Heart left ventricle (tissue), 16 donors: ENCODE measurements at regions not wholly inside any gene's neighbourhood (a gene's known extent, or its start where the extent isn't known, plus 50 kb on each side); places are given as distances from the start of the nearest gene placed in this dataset.

ENCODE experiments used
- ATAC-seq, 4 donors: fragments of 200-7000 bp; cut with Tn5 transposase; one replicate each; pipeline ENCODE4 v1.9.1; 2020 to 2022; ENCODE audit warnings: moderate library complexity in 4 of 4, mild to moderate bottlenecking in 3 of 4, moderate number of reproducible peaks in 1 of 4
- DNase-seq, 5 donors: peaks; one replicate each; pipeline ENCODE4 v3.0.0-alpha.2; 2020
- H3K27ac ChIP-seq, 12 donors: fragments of 200-600 bp; sonication (generic) in 4 of 12; one replicate each; pipeline versions ENCODE4 v1.5.0 to v1.8.0; 2016 to 2022; ENCODE audit warnings: mild to moderate bottlenecking in 2 of 12
- H3K27me3 ChIP-seq, 9 donors: fragments of 200-600 bp; sonication (generic) in 2 of 9; one replicate each; pipeline versions ENCODE4 v1.5.1 to v1.8.0; 2016 to 2022; ENCODE audit warnings: mild to moderate bottlenecking in 3 of 9
- H3K36me3 ChIP-seq, 9 donors: fragments of 200-600 bp; sonication (generic) in 2 of 9; one replicate each; pipeline versions ENCODE4 v1.5.0 to v1.8.0; 2018 to 2022; ENCODE audit warnings: mild to moderate bottlenecking in 2 of 9
- H3K4me1 ChIP-seq, 12 donors: fragments of 200-600 bp; sonication (generic) in 4 of 12; one replicate each; pipeline versions ENCODE4 v1.5.0 to v1.8.0; 2016 to 2022; ENCODE audit warnings: mild to moderate bottlenecking in 3 of 12
- H3K4me3 ChIP-seq, 12 donors: fragments of 200-600 bp; sonication (generic) in 4 of 12; one replicate each; pipeline versions ENCODE4 v1.5.0 to v1.8.0; 2017 to 2022; ENCODE audit warnings: mild to moderate bottlenecking in 9 of 12, moderate library complexity in 4 of 12
- H3K9me3 ChIP-seq, 12 donors: fragments of 200-600 bp; sonication (generic) in 4 of 12; one replicate each; pipeline versions ENCODE4 v1.5.0 to v1.8.0; 2016 to 2022; ENCODE audit warnings: mild to moderate bottlenecking in 1 of 12
- CTCF ChIP-seq, 12 donors: fragments of 200-600 bp; sonication (generic) in 4 of 12; IDR thresholded peaks; one replicate each; pipeline versions ENCODE4 v1.5.0 to v1.8.0; 2018 to 2022; ENCODE audit warnings: antibody characterized with exemption in 12 of 12, mild to moderate bottlenecking in 5 of 12
- POLR2A ChIP-seq, 2 donors: fragments of 450-650 bp; IDR thresholded peaks; one replicate each; pipeline ENCODE4 v1.6.1; 2017; ENCODE audit warnings: antibody characterized with exemption in 2 of 2, mild to moderate bottlenecking in 2 of 2, moderate library complexity in 2 of 2
- WGBS, 4 donors: extraction: QIAGEN DNeasy Blood & Tissue Kit in 2 of 4; methylation state at CpG; one replicate each; pipeline versions ENCODE4 v1.1.5 to v1.1.7; 2013 to 2018; 5-methylcytosine and 5-hydroxymethylcytosine counted together
- intact Hi-C, 10 donors: fragments of 100-400 bp; cut with DNase I; formaldehyde crosslinking; loops; one replicate each; pipeline versions ENCODE4 v1.11.1 to v1.14.2; 2022
- donor health status: ischemic (EF 13 %, LVEDD 7.1; RV severe dilation, severe dysfunction).
- donor health status: healthy with polysubstance abuse.
- donor health status: DM: no; HTN: yes; CAD: no.
- donor health status: DM: no; HTN: no; CAD: no.
- donor health status: ischemic (EF 25% LVEDD 6.9; RV normal size, moderate dysfunction).
- donor health status: ischemic (EF 25% LVEDD 5.7; RV mildly dilated, moderate dysfunction).
- donor health status: healthy.
- donor health status: DM: yes; HTN: yes; CAD: no.
- donor health status: ischemic (EF 35%, LVEDD 5.7; RV mildly dilated, moderate dysfunction).
- donor health status: nonischemic (EF 11% LVEDD 7.7; RV severe dilation, severe dysfunction).
- donor health status: DM: yes; HTN: yes; CAD: no.
- donor health status: PGD.
- donor health status: ischemic (EF 29% LVEDD 5.4; RV normal size, mild dysfunction).
- donor health status: nonischemic (EF 23%, LVEDD 6.1; RV moderate dilation, normal function).

- no peak overlapping the region for H3K4me3 ChIP-seq
- WGBS, 4 donors, result 88 to 92% (median 91%) methylated on average over 2 of the region's 2 CpGs
- no peak overlapping the region for H3K27ac ChIP-seq
- no peak for DNase-seq
- intact Hi-C loops, result no loop called here
- H3K9me3 ChIP-seq, result no peaks in the 10 kb centered on the region
- no peaks in the 10 kb centered on the region for H3K4me1 ChIP-seq
- H3K27me3 ChIP-seq, result no peaks in the 10 kb centered on the region
- H3K36me3 ChIP-seq, result no peaks in the 10 kb centered on the region
- TF ChIP-seq CTCF (IDR thresholded peaks at IDR 0.05), result no peak
- TF ChIP-seq POLR2A (IDR thresholded peaks at IDR 0.05), result no peak
- no peak for ATAC-seq
Observed at GRCh38 chr3:144557515-144557914, 585.9 kb downstream of the DIPK2A start.

GRCh38 chr3:144564011-144564410 lies 592.4 kb downstream of the DIPK2A start:
- no peaks in the 10 kb centered on the region for H3K9me3 ChIP-seq

GRCh38 chr3:144566320-144566719 lies 594.7 kb downstream of the DIPK2A start:
- 90 to 96% (median 90%) methylated on average over 1 of the region's 1 CpG for WGBS, 4 donors
- H3K27me3 ChIP-seq, result no peaks in the 10 kb centered on the region
- no peaks in the 10 kb centered on the region for H3K4me1 ChIP-seq
- ATAC-seq, result no peak
- TF ChIP-seq POLR2A (IDR thresholded peaks at IDR 0.05), result no peak
- no peak for TF ChIP-seq CTCF (IDR thresholded peaks at IDR 0.05)
- H3K27ac ChIP-seq, result no peak overlapping the region
- H3K4me3 ChIP-seq, result no peak overlapping the region
- H3K9me3 ChIP-seq, result no peaks in the 10 kb centered on the region
- intact Hi-C loops, result loop anchor here in 1 of 10 donors (5.0 kb wide), 1 partner anchor 69 kb away; no protein-coding TSS in a partner anchor
- no peaks in the 10 kb centered on the region for H3K36me3 ChIP-seq
- DNase-seq, result no peak

More at GRCh38 chr3:144564011-144564410, 592.4 kb downstream of the DIPK2A start:
- no peak for ATAC-seq
- no peak overlapping the region for H3K27ac ChIP-seq
- 52 to 72% (median 68%) methylated on average over 3 of the region's 3 CpGs for WGBS, 4 donors
- H3K36me3 ChIP-seq, result no peaks in the 10 kb centered on the region
- no peaks in the 10 kb centered on the region for H3K4me1 ChIP-seq
- TF ChIP-seq CTCF (IDR thresholded peaks at IDR 0.05) (no peak), POLR2A (IDR thresholded peaks at IDR 0.05) (no peak)
- DNase-seq, result no peak
- no peak overlapping the region for H3K4me3 ChIP-seq
- no peaks in the 10 kb centered on the region for H3K27me3 ChIP-seq
- intact Hi-C loops, result no loop called here

GRCh38 chr3:144569651-144570050 lies 598.0 kb downstream of the DIPK2A start:
- Histone ChIP-seq H3K27me3 (no peaks in the 10 kb centered on the region), H3K4me3 (no peak overlapping the region), H3K4me1 (no peaks in the 10 kb centered on the region), H3K9me3 (no peaks in the 10 kb centered on the region), H3K27ac (no peak overlapping the region), H3K36me3 (no peaks in the 10 kb centered on the region)
- WGBS, 4 donors, result 67 to 79% (median 68%) methylated on average over 1 of the region's 1 CpG
- intact Hi-C loops, result loop anchor here in 1 of 10 donors (5.0 kb wide), 1 partner anchor 72 kb away; no protein-coding TSS in a partner anchor
- TF ChIP-seq POLR2A (IDR thresholded peaks at IDR 0.05) (no peak), CTCF (IDR thresholded peaks at IDR 0.05) (no peak)
- no peak for DNase-seq
- no peak for ATAC-seq
